ENCODE measurements at regions not wholly inside any gene's neighbourhood (a gene's known extent, or its start where the extent isn't known, plus 50 kb on each side); places are given as distances from the start of the nearest gene placed in this dataset.
"Not testable (repeated sequence)": the region's sequence is repeated elsewhere in the genome, so short reads cannot be mapped to it uniquely, and the experiment has no call there.

- Histone ChIP-seq H3K9me3 (ENCODE audit: low read depth, low read length) (no peaks in the 10 kb centered on the region), H3K9ac (ENCODE audit: insufficient read length) (no peak overlapping the region), H3K27ac (no peak overlapping the region), H3K36me3 (ENCODE audit: insufficient read depth, low read length) (no peaks in the 10 kb centered on the region), H3K4me3 (no peak overlapping the region)
- TF ChIP-seq EZH2 (IDR thresholded peaks at IDR 0.05) = no peak
- no peak for TF ChIP-seq FOXP2 (optimal IDR thresholded peaks at IDR 0.05; ENCODE audit: control extremely low read depth, extremely low read length, insufficient read depth)
- no peak for TF ChIP-seq POLR2AphosphoS5 (IDR thresholded peaks at IDR 0.05; ENCODE audit: borderline replicate concordance, low read depth, low read length)
- DNase-seq (ENCODE audit: low read depth, low spot score) = no peak
These were observed 335.8 kb downstream of the NAF1 start for GRCh38 chr4:162830899-162831298.

- H3K4me3 ChIP-seq; H3K9ac ChIP-seq (ENCODE audit: insufficient read length); H3K9me3 ChIP-seq (ENCODE audit: low read depth, low read length); H3K36me3 ChIP-seq (ENCODE audit: insufficient read depth, low read length); H3K27ac ChIP-seq; DNase-seq (ENCODE audit: low read depth, low spot score): not testable (repeated sequence)
These were observed 349.3 kb downstream of the NAF1 start for GRCh38 chr4:162817374-162817773.

GRCh38 chr4:162804351-162804924 is 362.3 kb downstream of the NAF1 start:
- Histone ChIP-seq H3K36me3 (ENCODE audit: insufficient read depth, low read length) (no peaks in the 10 kb centered on the region), H3K27ac (no peak overlapping the region), H3K4me3 (peak overlapping the region; percentile 23), H3K9ac (ENCODE audit: insufficient read length) (no peak overlapping the region), H3K9me3 (ENCODE audit: low read depth, low read length) (no peaks in the 10 kb centered on the region)
- peak; percentile 67 for DNase-seq (ENCODE audit: low read depth, low spot score)
- TF ChIP-seq POLR2AphosphoS5 (IDR thresholded peaks at IDR 0.05; ENCODE audit: borderline replicate concordance, low read depth, low read length) (peak; percentile 51; the same call in 1 of the 2 replicates), FOXP2 (optimal IDR thresholded peaks at IDR 0.05; ENCODE audit: control extremely low read depth, extremely low read length, insufficient read depth) (no peak)

- H3K4me3 ChIP-seq = no peak overlapping the region
- TF ChIP-seq POLR2AphosphoS5 (IDR thresholded peaks at IDR 0.05; ENCODE audit: borderline replicate concordance, low read depth, low read length) (no peak), FOXP2 (optimal IDR thresholded peaks at IDR 0.05; ENCODE audit: control extremely low read depth, extremely low read length, insufficient read depth) (no peak), EZH2 (IDR thresholded peaks at IDR 0.05) (no peak)
- no peaks in the 10 kb centered on the region for H3K9me3 ChIP-seq (ENCODE audit: low read depth, low read length)
- no peak overlapping the region for H3K9ac ChIP-seq (ENCODE audit: insufficient read length)
- H3K36me3 ChIP-seq (ENCODE audit: insufficient read depth, low read length) = no peaks in the 10 kb centered on the region
- no peak overlapping the region for H3K27ac ChIP-seq
- DNase-seq (ENCODE audit: low read depth, low spot score) = no peak
These were observed 363.3 kb downstream of the NAF1 start for GRCh38 chr4:162803378-162803777.

- Histone ChIP-seq H3K36me3 (ENCODE audit: insufficient read depth, low read length) (no peaks in the 10 kb centered on the region), H3K4me3 (no peak overlapping the region), H3K27ac (no peak overlapping the region), H3K9ac (ENCODE audit: insufficient read length) (no peak overlapping the region), H3K9me3 (ENCODE audit: low read depth, low read length) (no peaks in the 10 kb centered on the region)
- no peak for DNase-seq (ENCODE audit: low read depth, low spot score)
- TF ChIP-seq POLR2AphosphoS5 (IDR thresholded peaks at IDR 0.05; ENCODE audit: borderline replicate concordance, low read depth, low read length) = no peak
- TF ChIP-seq FOXP2 (optimal IDR thresholded peaks at IDR 0.05; ENCODE audit: control extremely low read depth, extremely low read length, insufficient read depth) = no peak
These were observed 369.6 kb downstream of the NAF1 start for GRCh38 chr4:162797108-162797507.

GRCh38 chr4:162793571-162793970 is 373.1 kb downstream of the NAF1 start:
- Histone ChIP-seq H3K36me3 (ENCODE audit: insufficient read depth, low read length) (no peaks in the 10 kb centered on the region), H3K9me3 (ENCODE audit: low read depth, low read length) (no peaks in the 10 kb centered on the region), H3K4me3 (no peak overlapping the region), H3K9ac (ENCODE audit: insufficient read length) (no peak overlapping the region), H3K27ac (no peak overlapping the region)
- DNase-seq (ENCODE audit: low read depth, low spot score) = no peak
- TF ChIP-seq POLR2AphosphoS5 (IDR thresholded peaks at IDR 0.05; ENCODE audit: borderline replicate concordance, low read depth, low read length) = no peak
- no peak for TF ChIP-seq EZH2 (IDR thresholded peaks at IDR 0.05)
- TF ChIP-seq FOXP2 (optimal IDR thresholded peaks at IDR 0.05; ENCODE audit: control extremely low read depth, extremely low read length, insufficient read depth) = no peak

GRCh38 chr4:162793004-162793403 is 373.7 kb downstream of the NAF1 start:
- H3K27ac ChIP-seq = no peak overlapping the region
- TF ChIP-seq EZH2 (IDR thresholded peaks at IDR 0.05) (no peak), POLR2AphosphoS5 (IDR thresholded peaks at IDR 0.05; ENCODE audit: borderline replicate concordance, low read depth, low read length) (no peak), FOXP2 (optimal IDR thresholded peaks at IDR 0.05; ENCODE audit: control extremely low read depth, extremely low read length, insufficient read depth) (no peak)

GRCh38 chr4:162791226-162791625 is 375.5 kb downstream of the NAF1 start:
- Histone ChIP-seq H3K36me3 (ENCODE audit: insufficient read depth, low read length) (no peaks in the 10 kb centered on the region), H3K27ac (no peak overlapping the region; the same call in 1 of the 2 replicates), H3K9ac (ENCODE audit: insufficient read length) (no peak overlapping the region), H3K4me3 (no peak overlapping the region), H3K9me3 (ENCODE audit: low read depth, low read length) (no peaks in the 10 kb centered on the region)
- TF ChIP-seq FOXP2 (optimal IDR thresholded peaks at IDR 0.05; ENCODE audit: control extremely low read depth, extremely low read length, insufficient read depth) = no peak
- DNase-seq (ENCODE audit: low read depth, low spot score) = no peak

More at GRCh38 chr4:162793004-162793403, 373.7 kb downstream of the NAF1 start:
- DNase-seq (ENCODE audit: low read depth, low spot score) = no peak
- Histone ChIP-seq H3K4me3 (no peak overlapping the region), H3K36me3 (ENCODE audit: insufficient read depth, low read length) (no peaks in the 10 kb centered on the region), H3K9ac (ENCODE audit: insufficient read length) (no peak overlapping the region), H3K9me3 (ENCODE audit: low read depth, low read length) (no peaks in the 10 kb centered on the region)

GRCh38 chr4:162787120-162787519 is 379.6 kb downstream of the NAF1 start:
- Histone ChIP-seq H3K4me3 (no peak overlapping the region), H3K36me3 (ENCODE audit: insufficient read depth, low read length) (no peaks in the 10 kb centered on the region), H3K27ac (no peak overlapping the region), H3K9me3 (ENCODE audit: low read depth, low read length) (no peaks in the 10 kb centered on the region), H3K9ac (ENCODE audit: insufficient read length) (no peak overlapping the region)
- no peak for DNase-seq (ENCODE audit: low read depth, low spot score)
- TF ChIP-seq POLR2AphosphoS5 (IDR thresholded peaks at IDR 0.05; ENCODE audit: borderline replicate concordance, low read depth, low read length) (no peak), EZH2 (IDR thresholded peaks at IDR 0.05) (no peak), FOXP2 (optimal IDR thresholded peaks at IDR 0.05; ENCODE audit: control extremely low read depth, extremely low read length, insufficient read depth) (no peak)

Data from SK-N-MC (cell line).